T-helper 2 cell treated with Interferon-gamma antibody and Interleukin-4, amounts not matched to agents 100 ng/mL and 5 ng/mL, for 36 hours (primary cell): ENCODE measurements at regions not wholly inside any gene's neighbourhood (a gene's known extent, or its start where the extent isn't known, plus 50 kb on each side); places are given as distances from the start of the nearest gene placed in this dataset.

Experiments used
- intact Hi-C: fragments of 100-400 bp; cut with micrococcal nuclease; formaldehyde crosslinking; loops from one replicate; pipeline ENCODE4 v1.15.1; 2023

- intact Hi-C loops, result no loop called here
Measured at GRCh38 chr11:116644201-116644940, 128.4 kb downstream of the BUD13 start.

GRCh38 chr11:116643521-116643920 lies 129.3 kb downstream of the BUD13 start:
- intact Hi-C loops, result no loop called here

- intact Hi-C loops, result no loop called here
Measured at GRCh38 chr11:116642902-116643301, 129.9 kb downstream of the BUD13 start.

GRCh38 chr11:116642481-116642880 lies 130.3 kb downstream of the BUD13 start:
- intact Hi-C loops, result no loop called here

GRCh38 chr11:116641561-116642045 lies 131.2 kb downstream of the BUD13 start:
- intact Hi-C loops, result no loop called here

GRCh38 chr11:116640641-116641402 lies 132.0 kb downstream of the BUD13 start:
- intact Hi-C loops, result no loop called here

GRCh38 chr11:116638463-116638862 lies 134.3 kb downstream of the BUD13 start:
- intact Hi-C loops, result no loop called here

- intact Hi-C loops, result no loop called here
Measured at GRCh38 chr11:116637766-116638165, 135.0 kb downstream of the BUD13 start.

- intact Hi-C loops, result no loop called here
Measured at GRCh38 chr11:116636341-116636929, 136.4 kb downstream of the BUD13 start.

- intact Hi-C loops, result no loop called here
Measured at GRCh38 chr11:116631201-116631600, 141.6 kb downstream of the BUD13 start.

- intact Hi-C loops, result no loop called here
Measured at GRCh38 chr11:116618461-116618860, 154.3 kb downstream of the BUD13 start.

GRCh38 chr11:116615211-116615865 lies 157.4 kb downstream of the BUD13 start:
- intact Hi-C loops, result no loop called here

- intact Hi-C loops, result no loop called here
Measured at GRCh38 chr11:116614306-116615210, 158.2 kb downstream of the BUD13 start.

GRCh38 chr11:116613206-116613875 lies 159.4 kb downstream of the BUD13 start:
- intact Hi-C loops, result no loop called here

GRCh38 chr11:116611998-116612620 lies 160.7 kb downstream of the BUD13 start:
- intact Hi-C loops, result no loop called here

GRCh38 chr11:116610190-116610589 lies 162.6 kb downstream of the BUD13 start:
- intact Hi-C loops, result no loop called here

GRCh38 chr11:116607027-116607426 lies 165.8 kb downstream of the BUD13 start:
- intact Hi-C loops, result no loop called here

- intact Hi-C loops, result no loop called here
Measured at GRCh38 chr11:116605543-116606459, 167.0 kb downstream of the BUD13 start.
